Panc1 (cell line): ENCODE measurements at regions not wholly inside any gene's neighbourhood (a gene's known extent, or its start where the extent isn't known, plus 50 kb on each side); places are given as distances from the start of the nearest gene placed in this dataset.

Experiments
- CTCF ChIP-seq: fragments of 450-650 bp; IDR thresholded peaks from 2 replicates; pipeline ENCODE4 v1.5.1; 2017; ENCODE audit warnings: mild to moderate bottlenecking
- POLR2AphosphoS5 ChIP-seq: IDR thresholded peaks from 2 replicates; pipeline ENCODE4 v1.6.1; 2012; ENCODE audit warnings: mild to moderate bottlenecking, low read depth, low read length, moderate library complexity
- SIN3A ChIP-seq: IDR thresholded peaks from 2 replicates; pipeline ENCODE4 v1.6.1; 2012; ENCODE audit warnings: low read depth, mild to moderate bottlenecking, low read length, moderate library complexity, borderline replicate concordance; ENCODE audit not compliant: insufficient read depth

- TF ChIP-seq CTCF: no peak
- no peak for TF ChIP-seq POLR2AphosphoS5
- no peak for TF ChIP-seq SIN3A
Observed at GRCh38 chr2:18704276-18704675, 114.9 kb upstream of the NT5C1B start.
